Gastroesophageal sphincter (tissue), 3 donors: ENCODE measurements at regions not wholly inside any gene's neighbourhood (a gene's known extent, or its start where the extent isn't known, plus 50 kb on each side); places are given as distances from the start of the nearest gene placed in this dataset.

ENCODE experiments used
- CTCF ChIP-seq, 4 experiments: fragments of 200-600 bp in 2 of 4; fragments of 450-650 bp in 2 of 4; sonication (generic) in 1 of 4; IDR thresholded peaks; one replicate each; pipeline ENCODE4 v1.5.1; 2017 to 2019; ENCODE audit warnings: antibody characterized with exemption in 4 of 4, mild to moderate bottlenecking in 2 of 4, moderate library complexity in 2 of 4
- EP300 ChIP-seq: sonication (generic); formaldehyde crosslinking; IDR thresholded peaks from one replicate; pipeline ENCODE4 v1.6.1; 2017; ENCODE audit warnings: antibody characterized with exemption, mild to moderate bottlenecking
- POLR2A ChIP-seq, 2 donors: fragments of 450-650 bp; IDR thresholded peaks; one replicate each; pipeline ENCODE4 v1.6.1; 2017; ENCODE audit warnings: antibody characterized with exemption in 2 of 2, mild to moderate bottlenecking in 2 of 2, moderate library complexity in 1 of 2
- POLR2AphosphoS5 ChIP-seq: sonication (generic); formaldehyde crosslinking; IDR thresholded peaks from one replicate; pipeline ENCODE4 v1.6.1; 2017; ENCODE audit warnings: antibody characterized with exemption

GRCh38 chr7:149633976-149634945 lies 136.7 kb upstream of the ZNF746 start:
- TF ChIP-seq CTCF (IDR thresholded peaks at IDR 0.05) (no peak), POLR2A (IDR thresholded peaks at IDR 0.05) (no peak), EP300 (no peak), POLR2AphosphoS5 (no peak)
